WTC11 (cell line): ENCODE measurements at regions not wholly inside any gene's neighbourhood (a gene's known extent, or its start where the extent isn't known, plus 50 kb on each side); places are given as distances from the start of the nearest gene placed in this dataset.

Experiments used
- CBFB ChIP-seq: sonication (generic); formaldehyde crosslinking; IDR thresholded peaks from 2 replicates; pipeline ENCODE4 v1.8.1; 2022; ENCODE audit warnings: mild to moderate bottlenecking, low read depth, missing genetic modification reagents
- CREM ChIP-seq: sonication (generic); formaldehyde crosslinking; IDR thresholded peaks from 2 replicates; pipeline ENCODE4 v1.8.1; 2022; ENCODE audit warnings: mild to moderate bottlenecking, missing genetic modification reagents, moderate library complexity
- CTCF ChIP-seq: fragments of 200-600 bp; IDR thresholded peaks from 2 replicates; pipeline ENCODE4 v1.8.0; 2022; ENCODE audit warnings: antibody characterized with exemption
- E2F4 ChIP-seq: sonication (generic); formaldehyde crosslinking; IDR thresholded peaks from 2 replicates; pipeline ENCODE4 v1.8.1; 2022; ENCODE audit warnings: low read depth, mild to moderate bottlenecking, moderate library complexity, missing genetic modification reagents, borderline replicate concordance
- ETV6 ChIP-seq: sonication (generic); formaldehyde crosslinking; IDR thresholded peaks from 2 replicates; pipeline ENCODE4 v1.8.1; 2022; ENCODE audit warnings: mild to moderate bottlenecking, missing genetic modification reagents
- MLX ChIP-seq: sonication (generic); formaldehyde crosslinking; IDR thresholded peaks from 2 replicates; pipeline ENCODE4 v1.8.1; 2023; ENCODE audit warnings: mild to moderate bottlenecking, missing genetic modification reagents, moderate library complexity
- NFE2L1 ChIP-seq: sonication (generic); formaldehyde crosslinking; IDR thresholded peaks from 2 replicates; pipeline ENCODE4 v1.8.1; 2023; ENCODE audit warnings: missing genetic modification reagents
- SMAD4 ChIP-seq: sonication (generic); formaldehyde crosslinking; IDR thresholded peaks from 2 replicates; pipeline ENCODE4 v1.8.0; 2022; ENCODE audit warnings: mild to moderate bottlenecking, missing genetic modification reagents
- ZBTB43 ChIP-seq: sonication (generic); formaldehyde crosslinking; IDR thresholded peaks from 2 replicates; pipeline ENCODE4 v1.8.1; 2023; ENCODE audit warnings: mild to moderate bottlenecking, missing genetic modification reagents
- ZSCAN18 ChIP-seq: fragments of 250-450 bp; sonication (Bioruptor Pico); IDR thresholded peaks from 2 replicates; pipeline ENCODE4 v2.1.2; 2022; ENCODE audit warnings: mild to moderate bottlenecking, moderate library complexity

- no peak for TF ChIP-seq SMAD4
- TF ChIP-seq ZSCAN18 (CRISPR knock-in tag), result no peak
- TF ChIP-seq CBFB (CRISPR knock-in tag), result no peak
- TF ChIP-seq CTCF, result no peak
- no peak for TF ChIP-seq ZBTB43 (CRISPR knock-in tag)
- no peak for TF ChIP-seq E2F4 (CRISPR knock-in tag)
- no peak for TF ChIP-seq ETV6 (CRISPR knock-in tag)
- no peak for TF ChIP-seq MLX
- TF ChIP-seq CREM (CRISPR knock-in tag), result no peak
- TF ChIP-seq NFE2L1 (CRISPR knock-in tag), result no peak
Measured at GRCh38 chr11:80841675-80842074, 1400.8 kb upstream of the TENM4 start.
